GM19372 (cell line): ENCODE measurements at regions not wholly inside any gene's neighbourhood (a gene's known extent, or its start where the extent isn't known, plus 50 kb on each side); places are given as distances from the start of the nearest gene placed in this dataset.

Source experiments
- ATAC-seq: cut with Tn5 transposase; IDR thresholded peaks from one replicate; pipeline ENCODE4 v1.9.1; 2021; ENCODE audit warnings: mild to moderate bottlenecking, low read depth, moderate library complexity; ENCODE audit not compliant: unreplicated experiment

- no peak for ATAC-seq
Measured at GRCh38 chr2:6618201-6618600, 247.5 kb downstream of the CMPK2 start.

DNA sequence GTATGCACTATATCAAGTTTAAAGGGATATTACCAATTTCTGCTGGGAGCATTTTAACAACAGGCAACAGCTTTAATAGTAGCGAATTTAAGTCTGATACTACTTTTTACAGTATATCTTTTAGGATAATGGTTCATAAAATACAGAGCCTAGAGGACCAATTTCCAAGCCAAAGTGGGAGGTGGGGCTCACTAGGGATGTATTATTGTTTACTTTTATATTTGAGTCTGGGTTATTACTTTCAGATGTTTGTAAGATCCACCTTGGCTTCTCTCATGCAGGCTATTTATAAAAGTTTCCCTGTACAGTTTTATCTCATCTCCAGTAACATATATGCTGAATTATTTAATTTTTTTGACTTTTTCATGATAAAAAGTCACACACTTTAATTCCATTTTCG lies 242.0 kb downstream of the CMPK2 start:
- ATAC-seq = no peak

- ATAC-seq = no peak
Measured at GRCh38 chr2:6626401-6627012, 239.2 kb downstream of the CMPK2 start.

DNA sequence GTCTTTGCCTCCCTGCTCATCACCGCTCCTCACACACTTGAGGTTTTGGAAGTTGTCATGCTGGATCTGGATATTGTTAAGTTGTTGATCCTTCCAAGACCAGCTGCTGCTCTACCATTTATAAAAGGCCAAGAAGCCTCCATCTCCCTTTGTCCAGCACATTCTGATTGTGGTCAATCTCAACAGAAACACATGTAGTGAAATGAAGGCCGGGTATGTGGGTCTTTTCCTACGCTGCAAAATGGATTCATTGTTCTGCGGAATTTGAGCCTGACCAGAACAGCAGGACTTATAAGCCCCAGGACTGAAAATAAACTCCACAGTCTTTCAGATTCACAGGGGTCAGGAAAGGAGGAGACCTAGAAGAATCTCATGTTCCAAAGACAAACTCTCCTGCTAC lies 238.4 kb downstream of the CMPK2 start:
- ATAC-seq = no peak

GRCh38 chr2:6630209-6630608 lies 235.5 kb downstream of the CMPK2 start:
- ATAC-seq = no peak

DNA sequence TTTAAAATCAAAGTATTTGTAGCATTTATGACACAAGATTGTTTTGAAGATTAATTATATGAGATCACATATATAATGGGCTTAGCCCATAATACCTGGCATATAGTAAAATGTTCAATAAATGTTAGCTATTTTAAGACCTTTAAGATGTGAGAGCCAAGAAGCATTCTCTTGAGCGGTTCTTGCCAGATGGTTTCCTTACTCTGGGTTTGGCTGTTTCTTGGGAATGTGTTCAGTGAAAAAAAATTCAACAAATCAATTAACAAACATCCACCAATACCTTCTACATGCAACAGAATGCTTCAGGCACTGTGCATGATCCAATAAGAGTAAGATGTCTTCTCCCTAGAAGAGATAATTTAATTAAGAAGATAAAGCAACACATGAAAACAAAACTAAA lies 230.4 kb downstream of the CMPK2 start:
- ATAC-seq = no peak

DNA sequence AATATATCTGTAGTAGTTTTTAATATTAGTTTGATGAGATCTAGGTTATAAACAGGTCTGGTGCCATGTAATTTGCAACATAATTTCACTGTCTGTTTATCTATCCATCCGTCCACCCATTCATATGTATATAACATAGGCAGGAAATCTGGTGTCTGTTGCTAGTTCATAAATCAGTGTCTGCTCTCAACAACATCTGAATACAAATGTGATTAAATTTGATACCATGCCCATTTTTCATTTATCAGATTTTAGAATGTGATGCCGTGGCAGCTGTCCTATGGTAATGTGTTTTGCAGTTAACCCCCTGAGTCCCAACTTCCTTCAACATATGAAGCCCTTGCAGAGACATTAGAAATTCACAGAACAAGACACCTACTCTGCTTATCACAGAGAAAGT lies 228.4 kb downstream of the CMPK2 start:
- ATAC-seq = no peak

DNA sequence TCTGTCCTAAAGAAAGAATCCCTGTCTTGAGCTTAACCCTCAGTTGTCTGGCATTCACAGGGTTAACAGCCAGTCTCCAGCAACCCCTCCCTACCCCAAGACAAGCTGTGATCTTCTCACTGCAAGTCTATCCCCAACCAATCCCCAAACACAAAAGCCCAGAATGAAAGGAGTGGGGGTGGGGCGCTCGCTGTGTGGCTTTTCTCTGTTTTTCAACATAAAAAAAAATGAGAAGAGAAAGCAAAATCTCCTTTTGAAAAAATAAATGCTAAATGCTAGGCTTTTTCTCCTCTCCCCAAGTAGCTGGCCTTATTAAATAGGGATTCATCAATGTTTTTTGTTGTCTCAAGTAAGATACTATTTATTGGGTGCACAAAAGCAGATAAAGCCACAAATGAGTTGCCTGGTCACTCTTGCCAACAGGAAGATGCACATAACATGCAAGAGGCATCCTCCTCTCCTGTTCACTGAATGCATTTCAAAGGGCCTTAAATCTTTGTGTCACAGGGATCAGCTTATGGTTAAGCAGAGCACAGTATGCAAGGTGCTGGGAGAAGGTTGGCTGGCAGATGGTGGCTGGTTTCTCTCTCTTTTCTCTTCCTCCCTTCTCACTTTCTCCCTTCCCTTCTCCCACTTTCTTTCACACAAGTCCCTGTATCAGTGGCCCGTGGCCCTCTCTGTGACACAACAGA lies 225.6 kb downstream of the CMPK2 start:
- ATAC-seq = no peak

- no peak for ATAC-seq
Measured at GRCh38 chr2:6640621-6641015, 225.1 kb downstream of the CMPK2 start.

GRCh38 chr2:6641956-6642355 lies 223.8 kb downstream of the CMPK2 start:
- ATAC-seq = no peak

GRCh38 chr2:6644261-6644660 lies 221.4 kb downstream of the CMPK2 start:
- ATAC-seq = no peak

- no peak for ATAC-seq
Measured at GRCh38 chr2:6645004-6645403, 220.7 kb downstream of the CMPK2 start.

DNA sequence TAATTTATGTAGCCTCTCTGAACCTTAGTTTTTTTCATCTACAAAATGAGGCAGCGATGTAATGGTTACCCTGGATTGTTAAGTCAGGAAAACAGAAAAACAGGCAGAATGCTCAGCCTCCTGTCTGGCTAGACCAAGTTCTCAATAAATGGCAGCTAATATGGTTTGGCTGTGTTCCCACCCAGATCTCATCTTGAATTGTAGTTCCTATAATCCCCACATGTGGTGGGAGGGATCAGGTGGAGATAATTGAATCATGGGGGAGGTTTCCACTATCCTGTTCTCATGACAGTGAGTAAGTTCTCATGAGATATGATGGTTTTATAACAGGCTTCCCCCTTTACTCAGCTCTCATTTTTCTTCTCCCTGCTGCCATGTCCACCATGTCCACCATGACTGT lies 220.0 kb downstream of the CMPK2 start:
- no peak for ATAC-seq

GRCh38 chr2:6647046-6647445 lies 218.7 kb downstream of the CMPK2 start:
- ATAC-seq = no peak

GRCh38 chr2:6648596-6649247 lies 217.0 kb downstream of the CMPK2 start:
- no peak for ATAC-seq

DNA sequence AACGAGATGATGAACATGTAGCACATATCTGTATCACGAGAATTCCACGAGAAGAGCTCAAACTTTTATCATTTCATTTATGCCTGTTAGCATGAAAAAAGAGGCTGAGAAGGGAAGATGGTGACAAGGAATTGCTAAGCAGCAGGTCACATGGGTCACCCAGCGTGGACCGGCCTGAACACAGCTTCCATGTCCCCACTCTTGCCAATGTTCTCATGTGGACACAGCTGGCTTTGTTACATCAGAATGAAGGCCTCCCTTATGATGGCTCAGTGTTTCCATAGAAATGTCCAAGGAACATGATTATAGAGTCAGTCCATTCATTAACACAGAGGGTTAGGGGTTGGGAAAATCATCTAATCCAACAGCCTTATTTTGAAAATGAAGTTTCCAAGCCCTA lies 215.4 kb downstream of the CMPK2 start:
- ATAC-seq = no peak

DNA sequence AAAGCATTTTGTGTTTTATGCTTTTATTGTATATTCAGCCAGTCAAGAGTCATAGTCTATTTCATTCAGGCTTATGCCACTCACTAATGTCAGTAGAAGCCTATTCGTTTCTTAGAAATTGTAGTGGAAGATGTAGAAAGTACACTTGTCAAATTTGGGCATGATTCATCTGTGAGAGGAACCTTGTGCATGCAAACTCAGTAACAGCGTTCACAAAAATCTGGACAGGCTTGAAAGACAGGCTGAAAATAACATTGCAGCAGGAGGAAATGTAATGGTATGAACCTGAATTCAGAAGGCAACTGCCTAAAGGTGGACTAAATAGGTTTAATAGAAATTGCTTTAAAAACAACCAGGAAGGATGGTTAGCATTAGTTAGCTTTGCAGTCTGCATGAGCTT lies 213.5 kb downstream of the CMPK2 start:
- no peak for ATAC-seq

- no peak for ATAC-seq
Measured at GRCh38 chr2:6653281-6653750, 212.4 kb downstream of the CMPK2 start.

DNA sequence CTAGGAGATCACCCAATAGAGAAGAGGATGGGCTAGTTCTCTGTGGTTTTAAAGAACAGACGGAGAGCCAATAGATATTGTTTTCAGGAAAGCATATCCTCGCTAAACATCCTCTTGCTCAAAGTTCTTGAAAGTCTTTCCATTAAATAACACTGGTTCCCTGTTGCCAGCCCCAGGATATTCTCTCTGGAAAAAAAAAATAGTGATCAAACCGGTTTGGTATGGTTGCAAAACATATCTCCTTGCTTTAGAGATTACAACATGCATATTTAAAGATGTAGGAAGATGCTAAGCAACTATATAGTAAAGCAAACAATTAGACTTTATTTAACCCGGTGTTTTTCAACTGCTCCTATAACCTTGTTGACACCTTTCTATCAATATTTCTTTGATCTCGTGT lies 211.4 kb downstream of the CMPK2 start:
- ATAC-seq = no peak

GRCh38 chr2:6656633-6657032 lies 209.1 kb downstream of the CMPK2 start:
- ATAC-seq = no peak

- no peak for ATAC-seq
Measured at GRCh38 chr2:6657136-6657535, 208.6 kb downstream of the CMPK2 start.

GRCh38 chr2:6657855-6658254 lies 207.9 kb downstream of the CMPK2 start:
- ATAC-seq = peak; percentile 98
